ENCODE measurements at regions not wholly inside any gene's neighbourhood (a gene's known extent, or its start where the extent isn't known, plus 50 kb on each side); places are given as distances from the start of the nearest gene placed in this dataset.

- H3K4me3 ChIP-seq (ENCODE audit: low read depth, low read length) = no peak overlapping the region
- DNase-seq (ENCODE audit: low read depth, low spot score) = no peak
- POLR2A ChIA-PET = no interaction called here
- CTCF ChIA-PET = no interaction called here
- no peak for TF ChIP-seq CTCF (IDR thresholded peaks at IDR 0.05; ENCODE audit: insufficient read depth, low read length, missing control alignments)
Observed at GRCh38 chr21:35864039-35864438, 196.3 kb downstream of the SETD4 start.

DNA sequence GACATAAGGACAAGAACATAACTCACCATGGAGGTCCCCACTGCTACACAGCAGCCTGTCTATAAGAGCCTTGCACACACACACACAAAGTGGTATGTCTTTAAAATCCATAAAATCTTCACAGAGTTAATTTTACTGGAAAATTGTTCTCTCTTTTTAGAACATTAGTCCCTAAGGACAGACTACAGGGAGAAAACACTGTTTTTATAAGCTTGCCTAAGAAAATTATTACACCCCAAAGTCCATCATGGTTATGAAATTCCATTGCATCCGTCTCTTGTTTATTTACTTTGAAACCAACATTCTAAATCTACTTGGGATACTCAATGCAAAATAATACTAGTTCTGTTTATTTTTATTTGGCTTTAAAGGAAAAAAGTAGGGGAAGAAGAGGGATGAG is 197.4 kb downstream of the SETD4 start:
- POLR2A ChIA-PET = no interaction called here
- DNase-seq (ENCODE audit: low read depth, low spot score) = no peak
- H3K4me3 ChIP-seq (ENCODE audit: low read depth, low read length) = no peak overlapping the region

DNA sequence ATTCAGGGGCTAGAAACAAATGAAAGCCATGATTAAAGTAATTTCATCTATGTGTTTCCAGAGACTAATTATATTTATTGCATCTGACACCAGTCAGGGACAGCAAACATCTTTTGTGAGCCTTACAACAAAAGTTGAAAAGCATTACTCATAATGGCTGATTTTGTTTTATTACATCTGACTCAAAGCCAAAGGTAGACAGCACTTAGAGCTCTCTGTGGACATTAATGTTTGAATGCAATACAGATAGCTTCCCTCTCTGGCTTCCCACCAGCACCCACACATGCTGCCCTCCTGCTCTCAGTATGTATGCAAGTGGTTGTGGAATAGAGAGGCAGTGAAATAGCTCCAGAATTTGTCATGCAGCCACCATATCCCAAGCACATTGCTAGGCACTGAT is 198.7 kb downstream of the SETD4 start:
- POLR2A ChIA-PET = no interaction called here
- H3K4me3 ChIP-seq (ENCODE audit: low read depth, low read length) = no peak overlapping the region
- DNase-seq (ENCODE audit: low read depth, low spot score) = no peak
- TF ChIP-seq CTCF (IDR thresholded peaks at IDR 0.05; ENCODE audit: insufficient read depth, low read length, missing control alignments) = no peak
- CTCF ChIA-PET = no interaction called here

More for the DNA sequence above, 197.4 kb downstream of the SETD4 start:
- TF ChIP-seq CTCF (IDR thresholded peaks at IDR 0.05; ENCODE audit: insufficient read depth, low read length, missing control alignments) = no peak
- CTCF ChIA-PET = no interaction called here

GRCh38 chr21:35860189-35860869 is 200.0 kb downstream of the SETD4 start:
- ChIA-PET CTCF (interaction anchor here (0.7 kb wide), 1 partner anchor 10 kb away, joined by 3 read pairs; no protein-coding TSS in a partner anchor), POLR2A (no interaction called here)
- no peak overlapping the region for H3K4me3 ChIP-seq (ENCODE audit: low read depth, low read length)
- no peak for TF ChIP-seq CTCF (IDR thresholded peaks at IDR 0.05; ENCODE audit: insufficient read depth, low read length, missing control alignments)
- no peak for DNase-seq (ENCODE audit: low read depth, low spot score)

DNA sequence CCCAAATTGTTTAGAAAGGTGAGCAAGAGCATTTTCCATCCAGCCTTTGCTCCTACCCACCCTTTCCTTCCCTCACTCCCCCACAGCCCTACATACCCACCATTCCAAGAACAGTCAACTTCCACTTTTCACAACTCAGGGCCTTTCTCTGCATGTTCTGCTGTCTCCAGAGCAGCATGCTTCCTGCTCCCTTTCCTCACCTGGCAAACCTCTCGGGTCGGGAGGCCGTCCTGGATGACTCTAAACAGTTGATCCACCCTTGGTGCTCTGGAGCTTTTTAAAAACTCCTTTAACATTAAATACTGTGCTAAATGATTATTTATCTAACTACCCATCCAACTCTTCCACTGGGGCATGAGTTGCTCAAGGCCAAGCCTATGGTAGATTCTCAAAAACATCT is 200.6 kb downstream of the SETD4 start:
- DNase-seq (ENCODE audit: low read depth, low spot score) = no peak
- ChIA-PET CTCF (interaction anchor here (0.7 to 0.8 kb wide), 2 partner anchors 10 kb away, joined by 3 read pairs; no protein-coding TSS in a partner anchor), POLR2A (no interaction called here)
- TF ChIP-seq CTCF (IDR thresholded peaks at IDR 0.05; ENCODE audit: insufficient read depth, low read length, missing control alignments) = no peak
- no peak overlapping the region for H3K4me3 ChIP-seq (ENCODE audit: low read depth, low read length)

GRCh38 chr21:35857095-35857494 is 203.2 kb downstream of the SETD4 start:
- DNase-seq (ENCODE audit: low read depth, low spot score) = no peak
- no peak overlapping the region for H3K4me3 ChIP-seq (ENCODE audit: low read depth, low read length)
- CTCF ChIA-PET = no interaction called here
- TF ChIP-seq CTCF (IDR thresholded peaks at IDR 0.05; ENCODE audit: insufficient read depth, low read length, missing control alignments) = no peak
- POLR2A ChIA-PET = no interaction called here

Measured in AG04449 (cell line).